NCI-H128 (cell line): ENCODE measurements at regions not wholly inside any gene's neighbourhood (a gene's known extent, or its start where the extent isn't known, plus 50 kb on each side); places are given as distances from the start of the nearest gene placed in this dataset.
"Not testable (repeated sequence)": the region's sequence is repeated elsewhere in the genome, so short reads cannot be mapped to it uniquely, and the experiment has no call there.

Experiments used
- DNase-seq: peaks from one replicate; lab custom pipeline; 2025; ENCODE audit not compliant: unreplicated experiment; lab: John Stamatoyannopoulos, UW

DNA sequence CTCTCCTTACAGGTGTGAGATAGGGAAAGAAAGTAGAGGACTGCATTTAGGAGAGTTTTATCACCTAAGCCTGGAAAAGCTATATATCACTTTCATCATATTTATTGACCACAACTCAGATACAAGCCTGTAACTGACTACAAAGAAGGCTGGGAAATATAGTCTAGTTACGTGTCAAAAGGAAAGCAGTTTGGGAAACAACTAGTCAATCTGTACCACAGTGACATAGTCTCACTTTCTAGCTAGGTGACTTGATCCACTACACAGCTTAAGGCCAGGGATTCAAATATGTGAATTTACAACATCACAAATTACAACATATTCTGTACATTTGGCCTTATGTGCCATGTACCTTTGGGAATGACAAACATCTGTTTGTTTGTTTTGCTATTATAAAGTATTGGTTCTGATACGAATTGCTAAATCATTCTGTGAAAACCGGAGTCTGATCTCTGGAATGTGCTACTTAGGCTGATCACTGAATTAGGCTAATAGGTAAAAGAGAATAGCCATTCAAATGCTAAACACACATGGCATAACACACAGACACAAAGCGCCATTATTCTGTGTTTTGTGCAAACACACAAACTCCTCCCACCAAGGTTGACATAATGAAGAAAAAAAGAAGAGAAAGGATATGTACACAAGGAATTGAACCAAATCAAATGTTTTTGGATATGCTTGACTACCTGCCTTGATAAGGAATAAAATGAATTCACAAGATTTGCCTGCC lies 279.8 kb downstream of the DUSP6 start:
- DNase-seq = no peak

DNA sequence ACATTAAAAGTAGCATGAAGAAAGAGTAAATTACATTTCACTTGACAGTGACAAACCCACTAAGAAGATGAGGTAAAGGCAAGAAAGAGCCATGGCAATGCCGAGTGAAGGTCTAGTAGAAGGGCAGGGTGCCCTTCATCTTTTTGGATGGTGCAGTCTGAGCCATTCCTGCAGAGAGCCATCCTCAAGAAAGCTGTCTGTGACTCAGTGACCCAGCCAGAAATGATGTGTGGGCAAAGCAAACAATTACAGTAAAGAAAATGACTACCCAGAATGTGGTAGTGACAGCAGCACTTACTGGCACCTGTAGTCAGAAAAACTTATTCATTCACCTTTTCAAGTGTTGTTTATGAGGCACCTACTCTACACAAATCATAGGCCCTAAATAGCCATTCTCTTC lies 281.7 kb downstream of the DUSP6 start:
- DNase-seq = no peak

DNA sequence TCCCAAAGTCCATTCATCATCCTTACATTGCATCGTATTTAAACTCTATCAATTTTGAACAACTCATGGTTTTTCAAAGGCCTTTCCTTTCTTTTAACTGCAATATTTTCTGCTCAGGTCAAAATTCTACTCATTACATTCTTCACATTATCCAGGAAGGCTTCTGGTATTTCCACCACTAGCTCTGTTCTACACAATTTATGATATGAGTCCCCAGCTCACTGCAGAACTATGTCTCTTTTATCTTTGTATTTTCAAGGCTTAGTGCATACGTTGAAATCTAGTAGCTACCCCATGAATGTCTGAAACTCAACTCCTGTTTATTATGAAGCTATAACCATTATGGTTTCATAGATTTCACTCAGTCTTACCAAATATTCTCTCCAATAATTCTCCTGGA lies 282.9 kb downstream of the DUSP6 start:
- no peak for DNase-seq

DNA sequence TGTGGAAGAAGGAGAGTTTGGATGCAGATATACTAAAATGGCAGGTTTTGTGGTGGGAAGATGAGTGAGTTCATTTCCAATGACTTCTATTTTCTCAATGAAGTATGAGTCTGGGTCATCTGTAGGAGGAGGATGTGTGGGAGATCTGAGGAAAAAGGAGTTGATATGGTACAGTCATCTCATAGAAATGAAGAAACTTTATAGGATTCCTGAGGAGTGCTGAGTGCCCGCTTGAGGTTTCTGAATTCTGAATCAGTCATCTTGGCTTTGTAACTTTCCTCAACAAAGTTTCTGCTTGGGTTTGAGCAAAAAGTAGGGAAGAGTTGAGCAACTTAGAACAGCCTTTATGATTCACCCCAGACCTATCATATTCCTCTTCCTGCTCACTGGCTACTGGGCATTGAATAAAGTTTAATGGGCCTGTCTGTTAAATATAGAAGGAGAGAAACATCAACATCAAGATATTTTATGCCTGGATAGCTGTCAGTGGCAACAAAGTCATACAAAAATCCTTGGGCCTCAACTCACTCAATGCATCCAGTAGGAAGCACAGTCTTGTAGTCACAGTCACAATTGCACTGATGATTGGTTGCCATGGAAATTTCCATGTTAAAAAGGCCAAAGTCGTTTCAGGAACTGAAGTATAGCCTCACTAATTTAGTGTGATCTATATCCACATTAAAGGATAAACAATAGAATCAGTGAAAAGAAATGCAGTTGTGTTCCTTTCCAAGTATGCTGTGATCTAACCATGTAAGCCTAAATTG lies 284.7 kb downstream of the DUSP6 start:
- no peak for DNase-seq

DNA sequence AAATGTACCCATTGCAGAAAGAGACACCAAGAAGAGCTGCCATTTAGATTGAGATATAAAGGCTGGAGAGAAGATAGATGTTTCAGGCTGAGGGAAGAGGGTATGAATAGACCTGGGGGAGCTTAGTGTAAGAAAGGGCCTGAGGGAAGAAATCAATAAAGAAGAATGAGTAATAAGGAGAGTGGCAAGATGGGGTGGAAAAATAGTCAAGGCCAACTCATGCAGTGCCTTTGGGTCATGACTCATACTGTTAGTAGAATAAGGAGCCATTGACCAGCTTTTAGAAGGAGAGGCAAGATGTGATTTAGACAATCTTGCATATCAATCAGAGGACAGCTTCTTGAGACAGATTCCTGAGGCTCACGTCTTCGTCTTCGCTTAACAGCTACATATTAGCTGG lies 287.5 kb downstream of the DUSP6 start:
- no peak for DNase-seq

DNA sequence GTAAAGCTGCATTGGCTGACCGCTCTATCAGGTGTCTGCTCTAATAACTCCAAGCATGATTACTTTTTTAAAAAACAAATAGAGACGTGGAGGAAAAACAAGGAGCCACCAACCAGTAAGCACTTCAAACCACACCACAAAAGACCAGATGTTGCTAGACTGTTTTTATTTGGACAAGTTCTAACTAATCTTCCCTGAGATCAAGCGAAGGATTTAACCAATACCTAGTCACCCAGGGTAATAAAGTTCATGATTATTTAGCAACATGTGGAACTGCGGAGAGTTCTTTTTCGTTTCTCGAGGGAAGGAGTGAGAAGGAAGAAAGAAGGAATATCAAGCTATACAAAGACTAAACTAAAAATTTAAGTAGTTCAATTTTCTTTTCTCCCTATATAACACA lies 288.1 kb downstream of the DUSP6 start:
- no peak for DNase-seq

DNA sequence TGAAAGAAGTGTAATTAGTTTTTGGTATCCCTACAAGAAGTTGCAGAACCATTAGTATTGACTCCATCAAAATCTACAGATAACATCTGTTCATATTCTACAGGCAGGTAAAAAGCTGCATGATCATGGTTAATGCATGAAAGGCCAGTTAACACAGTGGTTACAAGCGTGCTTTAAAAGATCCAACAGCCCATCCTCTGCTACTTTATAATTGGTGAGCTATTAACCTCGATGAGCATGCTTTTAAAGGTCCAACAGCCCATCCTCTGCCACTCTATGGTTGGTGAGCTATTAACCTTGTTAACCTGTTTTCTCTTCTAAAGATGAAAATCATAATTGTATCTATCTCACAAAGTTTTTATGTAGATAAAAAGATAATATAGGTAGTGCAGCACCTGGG lies 289.3 kb downstream of the DUSP6 start:
- no peak for DNase-seq

DNA sequence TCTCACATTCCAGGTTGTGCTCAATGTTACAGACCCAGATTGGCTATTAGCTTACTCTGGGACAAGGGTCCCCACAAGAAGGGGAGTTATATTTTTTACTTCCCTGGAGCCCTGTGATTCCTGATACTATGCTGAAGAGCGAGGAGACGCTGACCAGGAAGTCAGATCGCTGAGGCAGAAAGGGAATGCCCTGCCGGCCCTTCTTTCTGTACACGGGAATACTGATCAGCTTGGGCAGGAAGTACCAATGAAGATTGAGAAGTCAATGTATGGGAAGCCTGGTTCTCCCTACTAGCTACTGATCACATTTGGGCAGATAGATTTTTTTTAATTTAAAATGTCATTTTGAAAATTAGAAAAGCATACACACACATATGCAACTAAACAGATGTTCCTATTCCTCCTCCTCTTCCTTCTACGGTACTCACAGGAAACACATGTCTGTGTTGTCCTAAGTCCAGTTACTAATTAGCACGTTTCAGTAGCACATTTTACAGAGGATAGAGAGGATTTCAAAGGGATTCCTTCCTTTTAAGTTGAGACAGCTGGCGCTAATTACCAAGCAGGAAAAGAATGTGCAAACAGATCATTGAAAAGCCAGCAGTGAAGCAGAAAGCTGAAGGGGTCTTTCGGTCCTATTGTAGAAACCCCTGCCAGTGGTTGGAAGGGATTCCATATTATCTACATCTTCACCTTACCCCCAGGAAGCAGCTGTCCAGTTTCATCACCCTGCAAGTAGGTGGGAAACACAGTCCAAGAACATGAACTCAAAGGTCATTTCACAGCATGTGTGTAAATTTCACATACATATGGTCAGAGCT lies 292.4 kb downstream of the DUSP6 start:
- no peak for DNase-seq

DNA sequence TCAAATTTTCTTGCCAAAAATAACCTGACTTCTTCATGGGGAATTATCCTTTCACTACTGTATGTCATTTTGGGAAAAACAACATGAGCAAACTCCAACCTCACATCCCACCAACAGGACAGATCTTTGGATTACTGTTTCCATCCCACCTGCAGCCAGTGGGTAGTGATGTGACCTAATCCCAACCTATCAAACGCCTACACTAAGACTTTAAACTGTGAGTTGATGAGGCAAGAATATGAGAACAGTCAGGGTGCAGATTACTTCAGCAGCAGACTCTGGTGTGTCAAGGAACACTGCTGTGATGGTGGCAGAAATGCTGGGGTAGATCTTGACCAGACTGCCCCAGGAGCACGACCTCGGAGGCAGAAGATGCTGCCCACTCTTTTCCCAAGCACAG lies 293.2 kb downstream of the DUSP6 start:
- DNase-seq = no peak

DNA sequence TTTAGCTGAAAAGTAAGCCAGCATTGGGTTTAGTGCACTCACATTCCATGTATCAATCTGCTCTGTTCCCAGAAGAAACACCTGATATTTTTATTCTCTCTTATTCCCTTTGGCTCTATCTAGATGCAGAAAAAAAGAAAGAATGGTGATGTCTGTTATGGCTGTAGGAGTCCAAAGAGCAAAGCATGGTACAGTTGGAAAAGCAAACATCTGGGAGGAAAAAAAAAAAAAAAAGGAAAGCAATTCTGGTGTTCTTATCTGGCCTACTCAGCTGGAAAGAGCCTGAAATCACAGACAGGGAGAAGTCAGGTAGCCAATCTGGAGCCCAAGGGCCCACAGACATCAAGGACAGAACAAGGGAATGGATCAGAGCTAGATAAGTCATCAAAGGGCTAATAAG lies 293.9 kb downstream of the DUSP6 start:
- no peak for DNase-seq

DNA sequence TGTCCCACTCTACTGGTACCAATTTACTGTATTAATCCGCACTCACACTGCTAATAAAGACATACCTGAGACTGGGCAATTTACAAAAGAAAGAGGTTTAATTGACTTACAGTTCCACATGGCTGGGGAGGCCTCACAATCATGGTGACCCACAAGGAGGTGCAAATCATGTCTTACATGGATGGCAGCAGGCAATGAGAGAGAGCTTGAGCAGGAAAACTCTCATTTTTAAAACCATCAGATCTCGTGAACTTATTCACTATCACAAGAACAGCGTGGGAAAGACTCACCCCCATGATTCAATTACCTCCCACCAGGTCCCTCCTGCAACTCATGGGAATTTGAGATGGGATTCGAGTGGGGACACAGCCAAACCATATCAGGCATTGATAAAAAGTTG lies 298.5 kb downstream of the DUSP6 start:
- not testable (repeated sequence) for DNase-seq

DNA sequence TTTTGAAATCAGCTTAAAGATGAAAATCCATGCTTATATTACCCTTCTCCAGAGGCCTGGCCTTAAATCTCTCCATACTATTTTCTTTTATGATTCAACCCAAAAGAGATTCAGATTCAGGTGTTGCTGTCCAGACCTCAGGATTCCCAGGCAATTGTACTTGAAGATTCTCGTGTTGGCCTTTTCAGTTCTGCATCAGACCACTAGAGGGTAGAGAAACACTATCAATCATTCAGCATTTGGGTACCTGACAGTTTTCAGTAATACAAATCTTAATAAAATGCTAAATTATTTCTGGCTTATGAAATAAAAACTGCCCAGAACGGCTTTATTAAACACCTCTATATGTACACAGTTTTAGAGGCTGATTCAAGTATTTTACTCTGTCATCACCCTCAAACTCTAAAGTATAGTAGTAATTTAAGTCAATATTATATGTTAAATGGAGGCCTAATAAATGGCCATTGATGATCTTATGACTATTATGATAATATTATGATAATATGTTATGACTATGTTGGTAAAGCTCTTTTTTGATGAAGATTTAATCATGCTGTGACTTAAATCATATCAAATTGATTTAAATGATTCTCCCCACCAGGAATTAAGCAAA lies 301.1 kb downstream of the DUSP6 start:
- DNase-seq = peak; percentile 30

DNA sequence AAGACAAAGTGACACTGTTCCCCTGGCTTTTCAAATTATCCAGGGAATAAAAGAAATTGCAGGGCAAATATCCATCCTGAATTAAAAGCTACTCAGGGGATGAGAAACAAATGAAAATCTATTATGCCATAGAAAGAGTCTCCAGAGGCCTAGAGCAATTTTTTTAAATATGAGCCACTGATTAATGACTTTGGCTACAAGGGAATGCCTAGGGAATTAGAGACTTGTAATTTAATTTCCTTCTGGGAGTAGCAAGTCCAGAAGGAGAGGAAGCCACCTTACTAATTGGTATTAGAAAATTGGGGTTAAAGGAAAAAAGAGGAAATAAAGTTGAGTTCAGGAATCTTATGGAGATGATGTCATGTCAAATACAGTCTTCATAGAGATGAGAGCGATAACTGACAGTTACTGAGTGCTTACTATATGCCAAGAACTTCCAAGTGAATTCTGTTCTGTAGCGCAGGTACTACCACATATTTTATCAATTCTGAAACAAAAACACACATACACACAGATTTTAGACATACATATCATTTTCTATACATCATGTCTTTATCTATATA lies 304.4 kb downstream of the DUSP6 start:
- DNase-seq = no peak

DNA sequence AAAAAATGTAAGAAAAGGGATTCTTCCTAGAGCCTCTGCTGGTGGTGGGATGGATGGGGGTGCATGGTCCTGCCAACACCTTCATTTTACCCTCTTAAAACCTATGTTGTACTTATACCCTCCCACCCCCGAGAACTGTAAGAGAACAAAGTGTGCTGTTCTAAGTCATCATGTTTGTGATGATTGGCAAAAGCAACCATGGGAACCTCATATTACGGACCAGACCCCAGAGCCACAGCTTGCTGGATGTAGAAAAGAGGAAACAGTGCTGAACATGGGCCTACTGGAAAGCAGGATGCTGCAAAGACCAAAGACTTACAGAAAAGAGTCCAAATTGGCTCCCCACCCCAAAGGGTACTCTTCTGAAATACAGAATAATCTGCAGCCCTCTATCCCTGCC lies 311.2 kb downstream of the DUSP6 start:
- DNase-seq = no peak

DNA sequence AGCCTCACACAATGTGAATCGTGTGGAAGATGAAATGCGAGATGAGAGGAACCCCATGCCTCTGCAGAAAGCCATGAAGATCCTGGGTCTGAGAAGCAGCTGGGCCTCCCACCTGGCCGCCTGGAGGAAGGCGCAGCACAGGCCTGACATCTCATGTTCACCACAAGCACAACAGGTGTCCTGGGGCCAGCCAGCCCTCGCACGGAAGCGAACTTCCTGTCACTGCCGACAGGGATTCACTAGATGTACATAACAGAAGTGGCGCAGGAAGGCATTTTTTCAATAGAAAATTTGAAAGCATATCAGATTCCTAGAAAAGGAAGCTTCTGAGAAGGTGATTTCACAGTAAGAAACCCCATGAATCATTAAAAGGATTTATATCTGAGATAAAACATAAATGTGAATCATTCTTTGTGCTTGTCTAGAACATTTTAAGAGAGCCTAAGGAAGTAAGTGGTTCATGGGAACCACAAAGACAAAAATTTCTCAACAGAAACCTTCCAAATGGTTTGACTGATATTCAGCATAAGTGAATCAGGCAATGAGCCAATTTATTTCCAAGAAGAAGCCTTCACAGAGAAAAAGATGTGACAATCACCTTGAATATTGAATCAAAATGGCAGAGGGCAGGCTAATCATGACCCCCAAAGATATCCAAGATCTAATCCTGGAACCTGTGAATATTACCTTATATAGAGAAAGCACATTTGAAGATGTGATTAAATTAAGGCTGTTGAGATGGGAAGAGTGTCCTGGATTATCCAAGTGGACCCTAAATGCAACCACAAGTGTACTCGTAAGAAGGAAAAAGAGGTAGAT lies 311.9 kb downstream of the DUSP6 start:
- DNase-seq = no peak

DNA sequence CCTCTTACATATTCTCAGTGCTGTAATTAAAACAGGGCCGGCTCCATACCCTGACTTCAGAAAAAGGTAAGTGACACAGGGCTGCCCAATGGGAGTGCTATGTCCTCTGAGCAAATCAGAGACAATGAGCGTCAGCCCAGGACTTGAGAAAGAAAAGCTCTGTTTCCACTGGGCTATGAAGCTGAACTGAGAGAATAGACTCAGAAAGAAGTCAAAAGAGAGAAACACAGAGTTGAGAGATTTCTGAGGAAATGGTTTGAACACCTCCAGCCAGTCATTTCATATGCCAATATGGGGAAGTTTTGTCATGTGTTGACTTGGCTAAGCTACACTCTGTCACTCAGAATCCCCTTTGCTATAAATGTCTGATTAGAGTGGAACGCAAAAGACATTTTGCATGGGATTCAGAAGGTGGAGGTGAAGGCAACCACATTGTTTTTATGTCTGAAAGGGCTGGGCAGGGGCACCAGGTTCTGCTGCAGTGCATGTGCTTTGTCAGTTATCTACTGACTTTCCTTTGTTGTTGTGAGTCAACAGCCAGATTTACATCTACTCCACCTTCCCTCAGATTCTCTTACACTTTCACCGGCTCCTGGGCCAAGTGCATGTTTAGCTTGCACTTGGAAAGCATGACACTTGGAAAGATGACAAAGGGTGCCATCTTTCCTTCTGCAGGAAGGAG lies 313.3 kb downstream of the DUSP6 start:
- DNase-seq = no peak

DNA sequence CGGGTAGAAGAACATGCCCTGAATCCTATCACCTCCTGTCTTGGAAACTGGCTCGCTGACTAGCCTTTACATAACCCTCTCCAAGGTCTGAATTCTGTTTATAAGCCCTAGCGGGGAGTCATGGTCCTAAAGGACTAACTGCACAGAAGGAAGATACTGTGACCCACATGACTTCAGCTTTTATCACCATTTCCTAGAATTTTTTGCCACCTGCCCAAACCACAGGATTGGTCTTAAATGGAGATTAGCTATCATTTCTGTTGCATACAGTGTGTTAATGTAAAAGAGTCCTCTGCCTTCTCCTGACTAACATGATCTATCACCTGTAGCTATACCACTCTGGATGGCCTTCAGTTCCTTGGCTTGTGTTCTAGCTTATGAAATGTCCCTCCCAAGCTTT lies 319.2 kb downstream of the DUSP6 start:
- no peak for DNase-seq

DNA sequence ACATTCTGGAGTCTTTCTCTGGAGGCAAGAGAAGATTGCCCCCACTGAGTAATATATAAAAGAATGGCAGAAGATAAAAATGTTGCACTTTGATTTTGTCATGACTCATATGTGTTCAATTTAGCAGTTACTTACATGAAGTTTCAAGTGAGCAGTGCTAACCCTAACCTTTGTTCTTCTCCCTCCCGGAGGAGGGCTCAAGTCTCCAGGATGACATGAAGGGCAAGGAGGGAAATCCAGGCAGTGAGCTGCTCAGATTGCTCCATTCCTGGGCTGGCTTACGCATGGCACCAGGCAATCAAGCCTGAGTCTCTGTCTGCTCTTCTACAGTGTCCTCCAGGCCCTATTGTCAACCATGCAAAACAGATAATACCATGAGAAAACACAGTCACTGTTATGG lies 322.3 kb downstream of the DUSP6 start:
- DNase-seq = no peak

DNA sequence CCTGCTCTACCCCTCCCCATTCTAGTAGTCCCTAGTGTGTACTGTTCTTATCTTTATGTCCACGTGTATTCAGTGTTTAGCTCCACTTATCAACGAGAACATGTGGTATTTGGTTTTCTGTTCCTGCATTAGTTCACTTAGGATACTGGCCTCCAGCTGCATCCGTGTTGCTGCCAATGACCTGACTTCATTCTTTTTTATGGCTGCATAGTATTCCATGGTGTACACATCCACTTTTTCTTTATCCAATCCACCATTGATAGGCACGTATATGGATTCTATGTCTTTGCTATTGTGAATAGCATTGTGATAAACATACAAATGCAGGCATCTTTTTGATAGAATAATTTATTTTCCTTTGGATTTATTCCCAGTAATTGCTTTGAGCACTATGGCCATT lies 327.7 kb downstream of the DUSP6 start:
- DNase-seq = no peak

DNA sequence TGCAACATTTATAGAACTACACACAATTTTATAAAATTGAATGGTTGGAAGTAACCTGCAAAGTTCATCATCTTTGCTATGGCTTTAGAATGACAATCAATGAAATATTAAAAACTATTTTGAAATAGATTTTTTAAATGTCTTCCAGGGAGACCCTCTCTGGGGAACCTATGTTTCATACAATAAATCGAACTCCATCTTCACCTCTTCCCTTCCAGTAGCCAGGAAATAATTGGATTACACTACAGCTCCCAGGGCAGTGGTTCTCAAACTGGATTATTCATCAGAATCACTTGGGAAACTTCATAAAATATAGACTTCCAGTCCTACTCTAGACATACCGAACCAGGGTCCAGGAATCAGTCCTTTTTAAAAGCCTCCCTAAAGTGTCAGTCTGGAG lies 328.4 kb downstream of the DUSP6 start:
- no peak for DNase-seq
